ENCODE measurements at regions not wholly inside any gene's neighbourhood (a gene's known extent, or its start where the extent isn't known, plus 50 kb on each side); places are given as distances from the start of the nearest gene placed in this dataset.

DNA sequence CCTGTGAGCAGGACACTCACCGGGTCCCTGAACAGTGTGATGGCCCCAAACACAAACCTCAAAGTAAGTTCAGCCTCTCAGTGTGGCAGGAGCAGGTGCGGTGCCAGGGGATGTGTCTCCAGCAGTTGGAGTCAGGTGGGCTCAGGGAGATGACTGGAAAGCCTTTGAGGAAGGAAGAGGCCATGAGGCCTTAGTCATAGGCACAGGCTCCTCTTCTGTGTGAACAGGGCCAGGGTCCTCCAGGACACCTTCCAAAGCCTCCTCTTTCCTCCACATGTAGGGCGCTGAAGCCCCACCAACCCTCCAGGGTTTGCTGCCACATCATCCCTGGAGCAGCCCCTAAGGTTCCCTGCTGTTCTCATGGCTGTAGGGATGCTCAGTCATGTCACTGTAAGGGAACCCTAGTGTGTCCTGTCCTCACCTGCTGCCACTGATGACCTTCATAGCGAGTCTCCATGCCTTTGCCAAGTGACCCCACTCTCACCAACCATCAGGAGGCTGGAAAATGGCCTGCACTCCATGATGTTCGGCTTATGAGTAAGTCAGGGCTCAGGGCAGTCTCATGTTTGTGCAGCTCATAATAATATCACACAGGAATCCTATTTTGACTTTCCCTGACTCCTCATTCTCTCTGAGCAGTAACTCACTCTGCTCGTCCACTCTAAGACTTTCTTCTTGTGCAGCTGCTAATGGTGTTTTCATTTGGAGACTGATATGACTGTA, 1152.9 kb downstream of the RPIA start:
- TF ChIP-seq ZNF274 (IDR thresholded peaks at IDR 0.05; ENCODE audit: low read depth, low read length) = no peak
- no peak for TF ChIP-seq YY1 (IDR thresholded peaks at IDR 0.05; ENCODE audit: insufficient read depth, insufficient read length)

All from NT2/D1 (cell line).